HEK293 (cell line): ENCODE measurements at regions not wholly inside any gene's neighbourhood (a gene's known extent, or its start where the extent isn't known, plus 50 kb on each side); places are given as distances from the start of the nearest gene placed in this dataset.
A peak's percentile ranks its signal among the peaks of the same experiment; 100 is the strongest.

Experiments used
- CTCF ChIA-PET: fragments of 350-600 bp; formaldehyde crosslinking; extraction: SDS; loops from one replicate; lab custom pipeline; 2021; ENCODE audit warnings: antibody characterized with exemption; lab: Yijun Ruan, JAX
- POLR2A ChIA-PET: fragments of 300-600 bp; formaldehyde crosslinking; extraction: SDS; loops from one replicate; lab custom pipeline; 2020; ENCODE audit warnings: antibody characterized with exemption, inconsistent platforms; lab: Yijun Ruan, JAX
- H3K27ac ChIP-seq: fragments of 200-500 bp; sonication (Bioruptor generic); 2 replicates; pipeline ENCODE4 v1.5.1; 2014; ENCODE audit warnings: low read depth, low read length, control low read depth, inconsistent platforms; ENCODE audit errors: extremely low read depth
- H3K36me3 ChIP-seq, 2 experiments: fragments of 200-500 bp in 1 of 2; sonication (Bioruptor generic) in 1 of 2; 1 replicate in 1 of 2; 2 replicates in 1 of 2; pipeline ENCODE4 v1.5.1; 2014 to 2017; ENCODE audit warnings: inconsistent platforms in 2 of 2, low read length in 2 of 2; ENCODE audit not compliant: control insufficient read depth in 2 of 2, insufficient read depth in 1 of 2
- H3K4me1 ChIP-seq: fragments of 200-500 bp; sonication (Bioruptor generic); 2 replicates; pipeline ENCODE4 v1.5.1; 2014; ENCODE audit warnings: mild to moderate bottlenecking, low read length, inconsistent platforms; ENCODE audit not compliant: control insufficient read depth, insufficient read depth
- H3K4me3 ChIP-seq: 2 replicates; pipeline ENCODE4 v1.5.1; 2011; ENCODE audit warnings: low read depth, mild to moderate bottlenecking, control low read depth, low read length, moderate library complexity
- H3K9me3 ChIP-seq: fragments of 200-500 bp; sonication (Bioruptor generic); 2 replicates; pipeline ENCODE4 v1.5.1; 2014; ENCODE audit warnings: low read depth, low read length, inconsistent platforms; ENCODE audit not compliant: control insufficient read depth, insufficient read depth
- HOXA7 ChIP-seq: sonication (generic); formaldehyde crosslinking; IDR thresholded peaks from 2 replicates; pipeline ENCODE4 v1.8.1; 2022; ENCODE audit warnings: missing genetic modification reagents, borderline replicate concordance
- KLF9 ChIP-seq: fragments of 450-650 bp; formaldehyde crosslinking; IDR thresholded peaks from 2 replicates; pipeline ENCODE4 v1.5.1; 2016; ENCODE audit warnings: missing biosample characterization, missing genetic modification characterization, low read depth
- MZF1 ChIP-seq: fragments of 450-650 bp; formaldehyde crosslinking; IDR thresholded peaks from 2 replicates; pipeline ENCODE4 v1.5.1; 2017; ENCODE audit warnings: missing biosample characterization, missing genetic modification characterization, borderline replicate concordance
- OSR2 ChIP-seq: fragments of 450-650 bp; formaldehyde crosslinking; IDR thresholded peaks from 2 replicates; pipeline ENCODE4 v1.5.1; 2016; ENCODE audit warnings: missing biosample characterization, missing genetic modification characterization
- SETDB1 ChIP-seq: IDR thresholded peaks from one replicate; pipeline ENCODE4 v1.6.1; 2017; ENCODE audit warnings: mild to moderate bottlenecking, low read length, moderate library complexity, mixed read lengths; ENCODE audit not compliant: insufficient read length
- SP7 ChIP-seq: fragments of 450-650 bp; formaldehyde crosslinking; IDR thresholded peaks from 2 replicates; pipeline ENCODE4 v1.5.1; 2016; ENCODE audit warnings: missing biosample characterization, missing genetic modification characterization
- ZBTB7A ChIP-seq: fragments of 450-650 bp; formaldehyde crosslinking; IDR thresholded peaks from 2 replicates; pipeline ENCODE4 v1.5.1; 2016; ENCODE audit warnings: low read depth, missing biosample characterization, missing genetic modification characterization
- ZBTB8A ChIP-seq: fragments of 450-650 bp; formaldehyde crosslinking; IDR thresholded peaks from 2 replicates; pipeline ENCODE4 v1.5.1; 2016; ENCODE audit warnings: missing biosample characterization, missing genetic modification characterization
- ZNF10 ChIP-seq: fragments of 450-650 bp; formaldehyde crosslinking; IDR thresholded peaks from 2 replicates; pipeline ENCODE4 v1.5.1; 2017; ENCODE audit warnings: missing biosample characterization, missing genetic modification characterization
- ZNF132 ChIP-seq: fragments of 450-650 bp; formaldehyde crosslinking; IDR thresholded peaks from 2 replicates; pipeline ENCODE4 v1.5.1; 2017; ENCODE audit warnings: missing biosample characterization, missing genetic modification characterization, borderline replicate concordance
- ZNF169 ChIP-seq: fragments of 450-650 bp; formaldehyde crosslinking; IDR thresholded peaks from 2 replicates; pipeline ENCODE4 v1.5.1; 2016; ENCODE audit warnings: missing biosample characterization, missing genetic modification characterization
- ZNF2 ChIP-seq: fragments of 450-650 bp; formaldehyde crosslinking; IDR thresholded peaks from 2 replicates; pipeline ENCODE4 v1.5.1; 2016; ENCODE audit warnings: missing biosample characterization, missing genetic modification characterization
- ZNF239 ChIP-seq: fragments of 450-650 bp; formaldehyde crosslinking; IDR thresholded peaks from 2 replicates; pipeline ENCODE4 v1.5.1; 2016; ENCODE audit warnings: missing biosample characterization, missing genetic modification characterization
- ZNF248 ChIP-seq: fragments of 450-650 bp; formaldehyde crosslinking; IDR thresholded peaks from 2 replicates; pipeline ENCODE4 v1.5.1; 2017; ENCODE audit warnings: missing biosample characterization, missing genetic modification characterization
- ZNF335 ChIP-seq: fragments of 450-650 bp; formaldehyde crosslinking; conservative IDR thresholded peaks from 2 replicates; pipeline ENCODE4 v1.5.1; 2016; ENCODE audit warnings: missing biosample characterization, missing genetic modification characterization
- ZNF341 ChIP-seq: fragments of 450-650 bp; formaldehyde crosslinking; IDR thresholded peaks from 2 replicates; pipeline ENCODE4; 2016; ENCODE audit warnings: low read depth, missing biosample characterization, missing genetic modification characterization
- ZNF350 ChIP-seq: fragments of 450-650 bp; formaldehyde crosslinking; IDR thresholded peaks from 2 replicates; pipeline ENCODE4 v1.5.0; 2017; ENCODE audit warnings: missing biosample characterization, mild to moderate bottlenecking, missing genetic modification characterization
- ZNF354C ChIP-seq: fragments of 450-650 bp; formaldehyde crosslinking; IDR thresholded peaks from 2 replicates; pipeline ENCODE4 v1.5.1; 2016; ENCODE audit warnings: missing biosample characterization, missing genetic modification characterization, low read depth, borderline replicate concordance
- ZNF366 ChIP-seq: fragments of 450-650 bp; formaldehyde crosslinking; conservative IDR thresholded peaks from 2 replicates; pipeline ENCODE4 v1.5.1; 2016; ENCODE audit warnings: missing biosample characterization, missing genetic modification characterization
- ZNF473 ChIP-seq: fragments of 450-650 bp; formaldehyde crosslinking; IDR thresholded peaks from 2 replicates; pipeline ENCODE4 v1.5.1; 2017; ENCODE audit warnings: missing biosample characterization, missing genetic modification characterization
- ZNF544 ChIP-seq: fragments of 450-650 bp; formaldehyde crosslinking; IDR thresholded peaks from 2 replicates; pipeline ENCODE4 v1.5.0; 2017; ENCODE audit warnings: missing biosample characterization, missing genetic modification characterization
- ZNF600 ChIP-seq: fragments of 450-650 bp; formaldehyde crosslinking; IDR thresholded peaks from 2 replicates; pipeline ENCODE4 v1.5.1; 2016; ENCODE audit warnings: missing biosample characterization, missing genetic modification characterization
- ZNF621 ChIP-seq: fragments of 450-650 bp; formaldehyde crosslinking; IDR thresholded peaks from 2 replicates; pipeline ENCODE4 v1.5.1; 2017; ENCODE audit warnings: missing biosample characterization, missing genetic modification characterization
- TF ChIP-seq, protein P1 (sequence below): fragments of 450-650 bp; formaldehyde crosslinking; IDR thresholded peaks from 2 replicates; pipeline ENCODE4 v1.5.1; 2016; ENCODE audit warnings: missing biosample characterization, missing genetic modification characterization
- TF ChIP-seq, protein P2 (sequence below): fragments of 450-650 bp; formaldehyde crosslinking; IDR thresholded peaks from 2 replicates; pipeline ENCODE4 v1.5.1; 2016; ENCODE audit warnings: missing biosample characterization, missing genetic modification characterization
- TF ChIP-seq, protein P3 (sequence below): fragments of 450-650 bp; formaldehyde crosslinking; IDR thresholded peaks from 2 replicates; pipeline ENCODE4 v1.5.1; 2016; ENCODE audit warnings: missing biosample characterization, missing genetic modification characterization, borderline replicate concordance
- TF ChIP-seq, protein P4 (sequence below): fragments of 450-650 bp; formaldehyde crosslinking; conservative IDR thresholded peaks from 2 replicates; pipeline ENCODE4 v1.5.1; 2016; ENCODE audit warnings: low read depth, missing biosample characterization, missing genetic modification characterization

DNA sequence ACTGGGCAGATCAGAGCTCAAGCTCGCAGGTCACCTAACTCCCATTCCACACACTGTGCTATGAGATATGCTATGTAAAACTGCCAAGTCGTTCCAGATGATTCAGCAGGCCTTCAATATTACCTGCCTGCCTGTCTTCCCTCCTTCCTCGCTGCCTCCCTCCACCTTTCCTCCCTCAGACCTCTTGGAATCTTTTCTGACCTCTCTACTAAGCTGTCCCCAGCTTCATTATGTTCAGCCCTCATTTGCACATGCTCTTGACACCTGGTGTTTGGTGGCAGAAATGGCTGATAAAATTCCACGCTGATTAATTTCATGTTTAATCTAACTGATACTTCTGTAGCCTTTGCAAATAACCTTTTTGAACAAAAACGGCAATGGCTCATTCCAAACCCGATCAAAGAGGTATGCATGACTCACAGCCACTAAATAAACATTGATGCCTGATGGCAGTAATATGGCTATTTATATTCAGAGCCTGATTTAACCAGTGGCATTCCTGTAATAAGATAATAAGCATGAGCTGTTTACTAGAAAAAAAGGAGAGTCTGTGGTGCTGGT lies 130.8 kb upstream of the EGLN3 start (continued):
- TF ChIP-seq, protein P1, sequence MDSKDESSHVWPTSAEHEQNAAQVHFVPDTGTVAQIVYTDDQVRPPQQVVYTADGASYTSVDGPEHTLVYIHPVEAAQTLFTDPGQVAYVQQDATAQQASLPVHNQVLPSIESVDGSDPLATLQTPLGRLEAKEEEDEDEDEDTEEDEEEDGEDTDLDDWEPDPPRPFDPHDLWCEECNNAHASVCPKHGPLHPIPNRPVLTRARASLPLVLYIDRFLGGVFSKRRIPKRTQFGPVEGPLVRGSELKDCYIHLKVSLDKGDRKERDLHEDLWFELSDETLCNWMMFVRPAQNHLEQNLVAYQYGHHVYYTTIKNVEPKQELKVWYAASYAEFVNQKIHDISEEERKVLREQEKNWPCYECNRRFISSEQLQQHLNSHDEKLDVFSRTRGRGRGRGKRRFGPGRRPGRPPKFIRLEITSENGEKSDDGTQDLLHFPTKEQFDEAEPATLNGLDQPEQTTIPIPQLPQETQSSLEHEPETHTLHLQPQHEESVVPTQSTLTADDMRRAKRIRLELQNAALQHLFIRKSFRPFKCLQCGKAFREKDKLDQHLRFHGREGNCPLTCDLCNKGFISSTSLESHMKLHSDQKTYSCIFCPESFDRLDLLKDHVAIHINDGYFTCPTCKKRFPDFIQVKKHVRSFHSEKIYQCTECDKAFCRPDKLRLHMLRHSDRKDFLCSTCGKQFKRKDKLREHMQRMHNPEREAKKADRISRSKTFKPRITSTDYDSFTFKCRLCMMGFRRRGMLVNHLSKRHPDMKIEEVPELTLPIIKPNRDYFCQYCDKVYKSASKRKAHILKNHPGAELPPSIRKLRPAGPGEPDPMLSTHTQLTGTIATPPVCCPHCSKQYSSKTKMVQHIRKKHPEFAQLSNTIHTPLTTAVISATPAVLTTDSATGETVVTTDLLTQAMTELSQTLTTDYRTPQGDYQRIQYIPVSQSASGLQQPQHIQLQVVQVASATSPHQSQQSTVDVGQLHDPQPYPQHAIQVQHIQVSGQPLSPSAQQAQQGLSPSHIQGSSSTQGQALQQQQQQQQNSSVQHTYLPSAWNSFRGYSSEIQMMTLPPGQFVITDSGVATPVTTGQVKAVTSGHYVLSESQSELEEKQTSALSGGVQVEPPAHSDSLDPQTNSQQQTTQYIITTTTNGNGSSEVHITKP: peak; percentile 95
- TF ChIP-seq SP7 (peak; percentile 64), MZF1 (tag by site-specific recombination) (no peak), ZNF366 (tag by site-specific recombination) (peak; percentile 67), ZBTB7A (no peak), OSR2 (tag by site-specific recombination) (peak; percentile 86), HOXA7 (no peak), ZNF169 (tag by site-specific recombination) (no peak), SETDB1 (peak; percentile 4), ZNF600 (tag by site-specific recombination) (peak; percentile 31; the same call in 1 of the 2 replicates)
- TF ChIP-seq, protein P2, sequence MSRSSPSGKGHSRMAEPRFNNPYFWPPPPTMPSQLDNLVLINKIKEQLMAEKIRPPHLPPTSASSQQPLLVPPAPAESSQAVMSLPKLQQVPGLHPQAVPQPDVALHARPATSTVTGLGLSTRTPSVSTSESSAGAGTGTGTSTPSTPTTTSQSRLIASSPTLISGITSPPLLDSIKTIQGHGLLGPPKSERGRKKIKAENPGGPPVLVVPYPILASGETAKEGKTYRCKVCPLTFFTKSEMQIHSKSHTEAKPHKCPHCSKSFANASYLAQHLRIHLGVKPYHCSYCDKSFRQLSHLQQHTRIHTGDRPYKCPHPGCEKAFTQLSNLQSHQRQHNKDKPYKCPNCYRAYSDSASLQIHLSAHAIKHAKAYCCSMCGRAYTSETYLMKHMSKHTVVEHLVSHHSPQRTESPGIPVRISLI: no peak

DNA sequence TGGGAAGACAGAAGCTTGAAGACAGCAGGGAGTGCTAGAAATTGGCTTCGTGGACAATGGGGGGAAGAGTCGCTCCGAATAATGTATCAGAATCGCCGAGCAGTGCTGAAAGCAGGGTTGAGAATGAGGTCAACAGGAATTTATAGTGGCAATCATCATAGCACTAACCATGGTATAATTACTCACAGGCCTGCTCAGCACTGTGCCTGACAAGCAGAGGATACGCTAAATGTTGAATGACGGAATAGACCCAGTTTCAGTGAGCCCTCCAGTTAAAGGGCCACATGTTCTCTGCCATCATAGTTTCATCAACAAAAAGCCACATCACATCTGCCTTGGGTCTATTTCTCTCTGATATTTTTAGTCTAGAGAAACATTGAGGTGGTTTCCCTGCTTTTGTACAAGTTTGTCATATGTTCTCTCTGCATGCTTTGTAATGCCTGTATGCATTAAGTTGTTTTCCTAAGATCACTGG lies 130.3 kb upstream of the EGLN3 start:
- CTCF ChIA-PET: interaction anchor here (1.7 kb wide), 1 partner anchor 232 kb away, joined by 9 read pairs; no protein-coding TSS in a partner anchor
- Histone ChIP-seq H3K4me3 (no peak overlapping the region), H3K4me1 (peaks cover 15% of the 10 kb centered on the region), H3K9me3 (no peaks in the 10 kb centered on the region), H3K36me3 (no peaks in the 10 kb centered on the region), H3K27ac (peak overlapping the region; percentile 56)
- POLR2A ChIA-PET: interaction anchor here (1.3 kb wide), 1 partner anchor 22 kb away, joined by 7 read pairs; no protein-coding TSS in a partner anchor
- 0 out of 2 replicates have a peak, but pooled peaks have one; percentile 45 for TF ChIP-seq ZNF10 (tag by site-specific recombination)
- no peak for TF ChIP-seq ZNF544 (tag by site-specific recombination)
- TF ChIP-seq ZNF2: peak; percentile 43; the same call in 1 of the 2 replicates
- no peak for TF ChIP-seq ZNF239
- TF ChIP-seq, protein P3, sequence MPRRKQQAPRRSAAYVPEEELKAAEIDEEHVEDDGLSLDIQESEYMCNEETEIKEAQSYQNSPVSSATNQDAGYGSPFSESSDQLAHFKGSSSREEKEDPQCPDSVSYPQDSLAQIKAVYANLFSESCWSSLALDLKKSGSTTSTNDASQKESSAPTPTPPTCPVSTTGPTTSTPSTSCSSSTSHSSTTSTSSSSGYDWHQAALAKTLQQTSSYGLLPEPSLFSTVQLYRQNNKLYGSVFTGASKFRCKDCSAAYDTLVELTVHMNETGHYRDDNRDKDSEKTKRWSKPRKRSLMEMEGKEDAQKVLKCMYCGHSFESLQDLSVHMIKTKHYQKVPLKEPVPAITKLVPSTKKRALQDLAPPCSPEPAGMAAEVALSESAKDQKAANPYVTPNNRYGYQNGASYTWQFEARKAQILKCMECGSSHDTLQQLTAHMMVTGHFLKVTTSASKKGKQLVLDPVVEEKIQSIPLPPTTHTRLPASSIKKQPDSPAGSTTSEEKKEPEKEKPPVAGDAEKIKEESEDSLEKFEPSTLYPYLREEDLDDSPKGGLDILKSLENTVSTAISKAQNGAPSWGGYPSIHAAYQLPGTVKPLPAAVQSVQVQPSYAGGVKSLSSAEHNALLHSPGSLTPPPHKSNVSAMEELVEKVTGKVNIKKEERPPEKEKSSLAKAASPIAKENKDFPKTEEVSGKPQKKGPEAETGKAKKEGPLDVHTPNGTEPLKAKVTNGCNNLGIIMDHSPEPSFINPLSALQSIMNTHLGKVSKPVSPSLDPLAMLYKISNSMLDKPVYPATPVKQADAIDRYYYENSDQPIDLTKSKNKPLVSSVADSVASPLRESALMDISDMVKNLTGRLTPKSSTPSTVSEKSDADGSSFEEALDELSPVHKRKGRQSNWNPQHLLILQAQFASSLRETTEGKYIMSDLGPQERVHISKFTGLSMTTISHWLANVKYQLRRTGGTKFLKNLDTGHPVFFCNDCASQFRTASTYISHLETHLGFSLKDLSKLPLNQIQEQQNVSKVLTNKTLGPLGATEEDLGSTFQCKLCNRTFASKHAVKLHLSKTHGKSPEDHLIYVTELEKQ: peak; percentile 90
- peak; percentile 35 for TF ChIP-seq ZBTB8A (tag by site-specific recombination)
- TF ChIP-seq ZNF132 (tag by site-specific recombination): no peak
- TF ChIP-seq ZNF350 (tag by site-specific recombination): no peak
- TF ChIP-seq ZNF248 (tag by site-specific recombination): no peak
- TF ChIP-seq, protein P4, sequence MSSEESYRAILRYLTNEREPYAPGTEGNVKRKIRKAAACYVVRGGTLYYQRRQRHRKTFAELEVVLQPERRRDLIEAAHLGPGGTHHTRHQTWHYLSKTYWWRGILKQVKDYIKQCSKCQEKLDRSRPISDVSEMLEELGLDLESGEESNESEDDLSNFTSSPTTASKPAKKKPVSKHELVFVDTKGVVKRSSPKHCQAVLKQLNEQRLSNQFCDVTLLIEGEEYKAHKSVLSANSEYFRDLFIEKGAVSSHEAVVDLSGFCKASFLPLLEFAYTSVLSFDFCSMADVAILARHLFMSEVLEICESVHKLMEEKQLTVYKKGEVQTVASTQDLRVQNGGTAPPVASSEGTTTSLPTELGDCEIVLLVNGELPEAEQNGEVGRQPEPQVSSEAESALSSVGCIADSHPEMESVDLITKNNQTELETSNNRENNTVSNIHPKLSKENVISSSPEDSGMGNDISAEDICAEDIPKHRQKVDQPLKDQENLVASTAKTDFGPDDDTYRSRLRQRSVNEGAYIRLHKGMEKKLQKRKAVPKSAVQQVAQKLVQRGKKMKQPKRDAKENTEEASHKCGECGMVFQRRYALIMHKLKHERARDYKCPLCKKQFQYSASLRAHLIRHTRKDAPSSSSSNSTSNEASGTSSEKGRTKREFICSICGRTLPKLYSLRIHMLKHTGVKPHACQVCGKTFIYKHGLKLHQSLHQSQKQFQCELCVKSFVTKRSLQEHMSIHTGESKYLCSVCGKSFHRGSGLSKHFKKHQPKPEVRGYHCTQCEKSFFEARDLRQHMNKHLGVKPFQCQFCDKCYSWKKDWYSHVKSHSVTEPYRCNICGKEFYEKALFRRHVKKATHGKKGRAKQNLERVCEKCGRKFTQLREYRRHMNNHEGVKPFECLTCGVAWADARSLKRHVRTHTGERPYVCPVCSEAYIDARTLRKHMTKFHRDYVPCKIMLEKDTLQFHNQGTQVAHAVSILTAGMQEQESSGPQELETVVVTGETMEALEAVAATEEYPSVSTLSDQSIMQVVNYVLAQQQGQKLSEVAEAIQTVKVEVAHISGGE: no peak
- no peak for TF ChIP-seq ZNF341 (tag by site-specific recombination)
- peak; percentile 77 for TF ChIP-seq ZNF335
- TF ChIP-seq ZNF473 (tag by site-specific recombination): no peak
- peak; percentile 9 for TF ChIP-seq SETDB1
- no peak for TF ChIP-seq ZNF354C (tag by site-specific recombination)
- no peak for TF ChIP-seq ZNF621 (tag by site-specific recombination)
- TF ChIP-seq KLF9 (tag by site-specific recombination): no peak
